HG02610 (cell line): ENCODE measurements at regions not wholly inside any gene's neighbourhood (a gene's known extent, or its start where the extent isn't known, plus 50 kb on each side); places are given as distances from the start of the nearest gene placed in this dataset.
"Not testable (repeated sequence)": the region's sequence is repeated elsewhere in the genome, so short reads cannot be mapped to it uniquely, and the experiment has no call there.

ENCODE experiments used
- ATAC-seq: cut with Tn5 transposase; IDR thresholded peaks from one replicate; pipeline ENCODE4 v1.9.1; 2021; ENCODE audit warnings: mild to moderate bottlenecking, moderate library complexity; ENCODE audit not compliant: unreplicated experiment

DNA sequence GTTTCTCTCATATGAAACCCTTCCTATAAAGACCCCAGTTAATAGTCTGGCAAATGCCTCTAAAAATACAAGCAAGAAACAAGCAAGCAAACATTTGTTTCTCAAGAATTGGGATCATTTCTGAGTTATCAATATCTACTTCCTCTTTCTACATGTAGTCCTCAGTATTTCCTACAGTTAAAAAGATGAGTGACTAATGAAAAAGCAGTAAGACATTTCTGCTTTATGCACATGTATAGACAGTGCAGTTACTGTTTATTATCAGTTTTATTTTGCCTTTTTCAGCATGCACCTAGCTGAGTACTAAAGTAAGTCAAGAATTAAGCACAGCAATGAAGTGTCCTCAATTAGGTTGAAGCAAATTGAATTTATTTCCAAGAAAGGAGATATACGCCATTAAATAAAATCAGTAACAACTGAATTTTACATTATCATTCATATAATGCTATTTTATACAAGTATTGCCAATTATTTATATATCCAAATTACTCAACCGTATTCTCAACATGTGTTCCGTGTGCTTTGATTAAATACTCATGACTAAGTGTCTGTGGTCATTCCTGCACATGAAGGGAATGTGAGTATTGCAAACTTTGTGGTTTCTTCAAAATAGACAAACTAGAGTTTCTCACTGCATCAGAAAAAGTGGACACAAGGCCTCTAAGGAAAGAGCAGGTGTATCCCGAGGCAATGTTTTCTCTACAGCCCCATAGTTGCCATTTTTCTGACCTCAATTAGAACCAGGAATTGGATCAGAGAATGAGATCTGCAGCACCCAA lies 159.3 kb upstream of the MARCKS start:
- no peak for ATAC-seq

DNA sequence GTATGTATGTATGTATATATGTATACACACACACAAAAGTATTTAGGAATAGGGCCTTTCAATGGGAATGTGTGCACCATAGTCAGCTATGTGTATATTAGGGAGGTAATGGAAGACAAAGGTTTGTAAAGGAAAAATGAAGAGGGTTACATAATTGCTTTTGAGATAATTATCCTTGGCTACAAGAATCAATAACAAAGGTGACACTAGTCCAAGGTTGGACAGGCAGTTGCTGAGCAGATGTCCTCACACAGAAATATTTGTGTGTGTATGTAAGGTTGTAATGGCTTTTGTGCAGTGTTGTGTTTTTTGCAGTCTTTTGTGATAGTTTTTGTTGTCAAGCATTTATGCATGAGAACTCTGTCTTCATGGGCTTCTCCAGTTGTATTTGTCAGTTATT lies 157.9 kb upstream of the MARCKS start:
- no peak for ATAC-seq

DNA sequence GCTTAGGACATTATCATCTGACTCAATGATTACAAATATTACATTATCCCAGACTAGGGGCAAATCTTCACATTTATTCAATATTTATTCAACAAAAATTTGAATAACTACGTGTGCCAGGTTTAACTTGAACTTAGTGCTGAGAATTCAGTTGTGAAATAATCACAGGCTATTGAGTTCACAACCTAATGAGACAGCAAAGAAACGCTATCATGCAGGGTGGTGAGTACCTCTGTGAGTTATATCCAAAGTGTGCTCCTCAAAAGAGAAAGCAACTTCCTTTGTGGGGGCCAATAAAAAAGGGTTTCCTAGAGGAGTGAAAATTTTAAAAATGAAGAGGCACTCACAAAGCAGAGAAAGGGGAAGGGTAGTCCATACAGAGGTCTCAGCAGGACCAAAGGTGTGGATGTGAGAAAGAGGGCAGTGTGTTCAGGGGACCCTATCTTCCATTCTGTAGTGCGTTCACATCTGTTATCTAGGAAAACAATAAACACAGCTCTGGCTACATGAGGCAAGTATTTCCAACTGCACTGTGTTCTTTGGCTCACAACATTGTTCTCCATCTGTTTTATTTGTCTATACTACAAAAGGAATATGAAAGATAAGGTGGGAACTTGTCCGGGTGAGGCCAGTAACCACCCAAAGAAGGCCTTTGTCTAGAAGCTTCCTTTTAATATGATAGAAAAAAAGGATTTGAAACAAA lies 155.4 kb upstream of the MARCKS start:
- ATAC-seq, result no peak

DNA sequence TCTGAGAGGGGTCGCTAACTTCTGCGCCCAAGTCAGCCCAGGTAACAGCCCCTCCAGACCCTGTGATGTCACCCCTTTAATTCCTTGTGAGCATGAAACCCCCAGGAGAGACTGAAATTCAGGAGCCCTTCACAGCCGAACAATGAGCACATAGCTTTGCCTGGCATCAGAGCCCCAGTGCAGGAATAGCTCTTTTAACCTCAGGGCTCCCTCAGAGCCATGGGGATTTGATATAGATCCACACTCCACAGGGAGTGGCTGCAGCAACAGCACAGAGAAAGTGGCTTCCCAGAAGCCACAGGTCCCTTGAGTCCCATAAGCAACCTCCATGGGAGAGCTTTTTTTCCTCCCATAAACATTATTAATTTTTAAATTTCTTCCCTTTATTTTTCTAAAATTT lies 150.0 kb upstream of the MARCKS start:
- ATAC-seq, result no peak

DNA sequence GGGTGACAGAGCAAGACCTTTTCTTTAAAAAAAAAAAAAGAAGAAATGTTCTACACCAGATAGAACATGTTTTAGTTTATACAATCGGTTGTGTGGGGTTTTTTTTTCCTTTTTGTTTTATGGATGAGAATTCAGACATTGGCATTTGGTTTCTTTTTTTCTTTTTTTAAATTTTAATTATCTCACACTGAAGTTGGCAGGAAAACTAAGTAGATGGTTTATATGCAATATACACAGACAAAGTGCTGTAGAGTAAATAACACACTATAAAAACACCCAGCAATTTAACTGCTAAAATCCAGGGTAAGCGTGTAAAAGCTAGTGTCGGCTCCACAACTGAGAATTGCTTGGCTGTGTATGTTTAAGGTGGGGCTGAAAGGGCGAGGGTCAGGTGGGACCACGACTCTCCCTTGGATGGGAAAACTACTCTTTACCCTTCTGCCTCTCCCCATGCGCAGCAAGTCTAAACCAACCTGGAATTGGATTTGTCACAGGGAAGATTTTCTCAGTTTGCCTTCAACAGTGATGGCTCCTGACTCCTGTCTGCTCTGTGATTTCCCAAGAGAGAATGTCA lies 147.1 kb upstream of the MARCKS start:
- ATAC-seq, result no peak

DNA sequence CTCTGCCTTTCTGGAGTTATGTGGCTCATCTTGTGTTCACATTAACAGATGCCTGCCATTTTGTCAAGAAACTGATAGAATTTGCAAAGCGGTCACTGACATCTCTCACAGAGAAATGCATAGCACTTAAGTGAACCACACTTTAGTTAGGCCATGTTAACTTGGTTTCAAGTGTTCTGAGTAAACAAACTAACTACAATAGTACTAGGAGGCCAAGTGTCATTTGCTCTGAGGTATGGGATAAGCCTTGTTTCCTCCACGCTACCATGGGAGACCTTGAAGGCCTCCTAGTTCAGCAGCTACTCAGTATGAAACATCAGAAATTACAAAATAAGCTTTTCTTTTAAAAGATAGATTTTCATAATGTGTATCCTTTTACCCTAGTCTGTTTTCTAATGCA lies 143.5 kb upstream of the MARCKS start:
- no peak for ATAC-seq

DNA sequence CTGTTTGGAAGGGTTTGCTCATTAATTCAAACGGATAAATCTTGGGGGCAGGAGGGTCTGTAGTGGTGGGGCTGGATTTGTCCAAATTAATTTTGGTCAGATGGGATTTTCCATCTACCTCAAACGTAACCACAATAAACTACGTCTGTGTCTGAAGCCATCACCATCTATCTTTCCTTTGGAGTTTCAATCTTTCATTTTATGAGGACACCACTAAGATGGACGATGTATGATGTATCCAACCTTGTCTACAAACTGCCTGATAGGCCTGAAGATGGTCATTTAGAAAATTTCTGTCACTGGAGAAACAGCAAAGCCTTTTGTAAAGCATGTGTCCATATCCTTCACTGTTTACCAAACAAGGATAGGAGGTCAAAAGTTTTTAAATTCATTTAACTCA lies 138.6 kb upstream of the MARCKS start:
- no peak for ATAC-seq

DNA sequence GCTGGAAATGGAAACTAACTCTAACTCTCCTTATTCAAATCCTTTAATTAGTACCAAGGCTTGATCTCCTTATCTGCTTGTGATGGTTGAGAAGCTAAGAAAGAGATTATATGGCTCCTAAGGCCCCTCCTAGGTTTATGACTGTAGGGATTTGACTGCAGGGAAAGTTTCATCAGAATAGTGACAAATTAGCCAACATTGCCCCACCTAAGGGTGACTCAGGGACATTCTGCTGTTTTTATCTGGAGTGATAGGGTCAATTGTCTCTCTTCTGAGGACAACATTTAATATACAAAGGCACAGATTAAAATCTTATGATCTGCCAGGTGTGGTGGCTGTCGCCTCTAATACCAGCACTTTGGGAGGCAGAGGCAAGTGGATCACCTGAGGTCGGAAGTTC lies 138.1 kb upstream of the MARCKS start:
- ATAC-seq, result no peak

DNA sequence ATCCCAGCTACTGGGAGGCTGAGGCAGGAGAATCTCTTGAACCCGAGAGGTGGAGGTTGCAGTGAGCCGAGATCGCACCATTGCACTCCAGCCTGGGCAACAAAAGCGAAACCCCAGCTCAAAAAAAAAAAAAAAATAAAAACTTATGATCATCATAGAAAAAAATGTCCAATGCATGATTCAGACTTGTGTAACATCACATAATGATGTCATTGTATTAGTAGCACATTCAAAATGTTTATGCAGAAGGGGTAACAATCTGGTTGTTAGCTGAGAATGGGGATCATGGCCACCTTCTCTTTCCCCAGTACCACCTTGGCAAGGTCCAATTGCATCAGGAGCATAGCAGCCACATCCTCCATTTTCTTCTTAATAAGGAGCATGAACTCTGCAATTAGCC lies 137.6 kb upstream of the MARCKS start:
- no peak for ATAC-seq

DNA sequence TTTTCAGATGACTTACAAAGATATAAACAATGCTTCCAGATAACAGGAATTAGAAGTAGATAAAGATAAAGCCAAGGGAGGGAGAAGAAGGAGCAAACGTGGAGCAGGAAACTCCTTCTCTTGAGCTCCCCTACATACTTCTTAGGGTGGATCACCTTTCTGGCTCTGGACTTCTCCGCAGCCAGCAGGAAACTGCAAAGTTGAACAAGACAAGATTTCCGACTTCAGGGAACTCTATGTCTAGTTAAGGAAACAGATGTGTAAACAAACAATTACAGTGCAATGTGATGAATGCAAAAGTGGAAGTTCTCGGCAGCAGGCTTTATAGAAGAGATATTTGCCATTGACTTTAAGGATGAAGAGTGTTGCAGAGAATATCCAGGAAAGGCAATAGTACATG lies 134.0 kb upstream of the MARCKS start:
- no peak for ATAC-seq

DNA sequence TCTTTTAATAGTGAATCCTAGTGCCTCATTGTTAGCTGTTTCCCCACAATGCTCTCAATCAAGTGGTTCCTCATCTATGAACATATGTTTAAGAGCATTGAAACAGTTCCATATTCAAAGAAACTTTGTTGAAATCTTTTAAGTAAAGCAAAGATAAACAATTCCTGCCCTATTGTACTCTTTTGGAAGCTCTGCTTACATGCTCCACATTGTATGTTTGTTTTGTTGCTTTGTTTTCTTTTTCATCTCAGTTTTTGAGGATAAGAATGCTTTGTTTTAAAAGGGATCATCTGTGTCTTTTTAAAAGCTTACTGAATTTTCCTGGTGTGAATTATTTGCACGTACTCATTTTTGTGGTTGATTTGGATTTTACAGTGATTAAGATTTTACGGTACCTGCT lies 132.2 kb upstream of the MARCKS start:
- not testable (repeated sequence) for ATAC-seq

DNA sequence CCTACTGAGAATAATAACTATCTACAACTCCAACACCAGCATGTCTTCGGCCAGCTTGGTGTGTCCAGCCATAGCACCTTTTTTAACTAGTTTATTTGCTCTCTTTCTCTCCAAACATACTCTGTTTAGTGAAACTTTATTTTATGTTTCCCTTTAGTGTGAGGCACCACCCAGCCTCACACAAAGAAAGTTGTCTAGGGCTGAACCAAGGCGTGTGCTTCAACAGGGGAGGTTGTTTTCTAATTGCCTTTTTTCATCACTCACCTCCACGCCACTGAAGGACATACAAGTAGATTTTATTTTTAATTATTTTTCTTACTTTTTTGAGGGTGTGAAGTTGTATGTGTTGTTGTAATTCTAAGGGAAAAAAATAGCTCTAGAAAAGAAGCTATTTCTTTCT lies 125.6 kb upstream of the MARCKS start:
- ATAC-seq, result no peak

DNA sequence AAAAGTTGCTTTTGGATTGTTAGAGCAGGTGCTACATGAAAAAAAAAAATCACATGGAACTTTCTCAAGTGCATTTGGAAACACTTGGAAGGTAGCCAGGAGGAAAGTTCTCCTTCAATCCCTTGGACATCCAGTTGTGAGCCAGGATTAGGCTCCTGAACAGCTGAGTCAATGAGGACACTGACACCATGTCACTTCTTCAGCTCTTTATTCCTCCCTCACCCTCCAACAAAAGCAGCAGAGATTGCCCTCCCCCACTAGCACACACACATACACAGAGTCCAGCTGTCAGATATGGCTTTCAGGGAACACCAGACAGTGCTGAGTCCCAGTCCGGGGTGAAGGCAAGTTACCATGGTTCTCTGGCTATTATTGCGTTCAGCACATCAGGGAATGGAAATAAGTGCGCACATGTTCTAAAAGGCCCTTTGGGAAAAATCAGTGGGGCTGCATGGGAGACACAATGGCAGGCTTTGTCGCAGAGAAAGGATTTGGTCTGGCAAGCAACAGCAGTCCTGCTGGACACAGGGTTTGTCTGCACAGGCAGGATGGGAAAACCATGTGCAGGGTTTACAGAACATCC lies 124.7 kb upstream of the MARCKS start:
- ATAC-seq, result no peak

DNA sequence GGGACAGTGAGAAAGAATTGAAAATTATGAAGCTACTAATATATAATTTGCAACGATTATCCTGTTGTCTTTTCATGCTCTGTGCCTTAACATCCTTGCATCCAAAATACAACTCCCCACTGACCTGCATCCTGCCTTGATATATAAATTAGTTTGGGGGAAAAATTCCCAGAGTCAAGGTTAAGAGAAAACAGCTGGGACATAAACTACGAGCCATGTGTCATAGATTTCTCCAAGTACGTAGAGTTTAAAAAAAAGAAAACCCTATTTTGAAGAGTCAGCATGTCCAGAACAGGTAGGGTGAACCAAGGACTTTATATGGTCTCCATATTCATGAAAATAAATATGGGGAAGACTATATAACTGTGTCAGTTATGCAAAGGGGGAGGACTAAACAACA lies 123.8 kb upstream of the MARCKS start:
- ATAC-seq, result no peak

DNA sequence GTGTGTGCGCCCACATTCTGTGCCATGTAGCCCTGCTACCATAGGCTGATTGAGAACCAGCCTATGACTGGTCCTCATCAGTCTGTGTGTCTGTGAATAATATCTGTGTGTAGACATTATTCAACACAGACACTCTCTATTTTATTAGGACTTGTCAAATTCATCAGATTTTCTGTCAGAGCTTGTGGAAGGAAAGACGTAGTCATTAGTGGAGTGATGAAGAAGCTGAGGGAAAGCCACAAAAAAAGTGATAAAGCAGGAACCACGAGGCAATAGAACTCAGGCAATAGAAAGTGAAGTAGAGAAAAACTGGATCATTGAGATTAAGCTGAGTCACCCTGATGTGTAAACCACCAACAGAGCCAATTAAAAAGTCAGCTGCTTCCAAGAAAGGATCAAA lies 122.2 kb upstream of the MARCKS start:
- no peak for ATAC-seq

DNA sequence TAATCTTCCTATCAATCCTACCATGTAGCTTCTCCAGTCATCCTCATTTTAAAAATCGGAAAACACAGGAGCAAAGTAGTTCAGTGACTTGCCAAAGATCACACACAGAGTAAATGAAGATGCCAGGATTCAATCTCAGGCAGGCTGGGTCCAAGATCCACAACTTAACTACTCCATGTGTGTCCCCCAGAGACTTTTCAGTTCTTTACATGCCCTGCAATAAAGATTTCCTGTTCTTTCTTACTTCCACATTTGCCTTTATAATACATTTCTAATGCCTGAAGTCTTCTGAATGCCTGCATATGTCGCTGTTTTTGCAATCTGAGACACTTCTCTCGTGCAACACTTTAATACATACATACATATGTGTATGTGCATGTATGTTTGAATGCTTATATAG lies 121.7 kb upstream of the MARCKS start:
- no peak for ATAC-seq

DNA sequence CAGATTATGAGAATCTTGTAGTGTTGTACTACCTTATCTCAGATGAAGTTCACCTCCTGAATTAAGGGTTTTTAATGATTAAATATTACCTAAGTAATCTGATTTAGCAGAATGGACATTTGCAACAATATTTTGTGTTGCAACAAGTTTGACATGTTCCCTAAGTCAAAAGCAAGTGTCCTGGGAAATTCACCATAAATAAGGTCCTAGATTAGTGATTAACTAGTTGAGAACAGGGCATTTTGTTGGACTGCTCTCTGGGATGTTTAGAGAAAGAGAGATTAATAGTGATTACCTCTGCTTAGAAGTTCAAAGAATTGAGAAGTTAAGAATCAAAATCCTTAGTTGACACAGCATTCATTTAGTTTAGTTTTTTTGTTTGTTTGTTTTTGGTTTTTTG lies 120.2 kb upstream of the MARCKS start:
- ATAC-seq, result no peak

DNA sequence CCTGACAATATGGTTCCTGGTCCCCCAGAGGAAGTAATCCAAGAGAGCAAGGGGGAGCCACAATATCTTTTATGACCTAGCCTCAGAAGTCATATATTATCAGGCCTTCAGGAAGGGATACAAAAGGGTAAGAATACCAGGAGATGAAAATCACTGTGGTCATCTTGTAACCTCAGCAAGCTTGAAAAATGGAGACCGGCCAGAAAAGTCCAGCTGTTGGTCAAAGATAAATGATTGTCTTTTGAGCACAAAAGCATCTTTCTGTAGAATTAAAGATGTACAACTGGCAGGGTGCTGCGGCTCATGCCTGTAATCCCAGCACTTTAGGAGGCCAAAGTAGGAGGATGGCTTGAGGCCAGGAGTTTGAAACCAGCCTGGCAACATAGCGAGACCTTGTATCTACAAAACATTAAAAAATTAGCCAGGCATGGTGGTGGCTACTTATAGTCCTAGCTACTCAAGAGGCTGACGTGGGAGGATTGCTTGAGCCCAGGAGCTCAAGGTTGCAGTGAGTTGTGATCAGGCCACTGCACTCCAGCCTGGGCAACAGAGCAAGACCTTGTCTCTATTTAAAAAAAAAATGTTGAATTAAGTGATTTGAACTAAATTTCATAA lies 118.0 kb upstream of the MARCKS start:
- no peak for ATAC-seq

DNA sequence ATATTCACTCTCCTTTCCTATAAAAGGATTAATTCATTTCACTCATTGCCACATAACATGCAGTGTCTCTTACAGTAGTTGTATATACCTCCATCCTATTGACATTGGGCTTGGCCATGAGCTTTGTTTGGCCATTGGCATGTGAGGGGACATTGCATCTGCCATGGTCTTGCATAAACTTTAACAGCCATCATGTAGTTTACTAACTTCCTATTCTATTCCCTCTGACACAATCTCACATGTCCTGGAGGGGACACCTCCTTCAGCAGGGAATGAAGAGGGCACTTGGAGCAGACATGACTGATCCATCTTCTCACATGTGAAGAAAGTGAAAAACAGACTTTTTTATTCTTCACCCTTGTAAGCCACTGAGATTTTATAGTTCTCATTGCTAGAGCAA lies 115.5 kb upstream of the MARCKS start:
- ATAC-seq, result no peak

DNA sequence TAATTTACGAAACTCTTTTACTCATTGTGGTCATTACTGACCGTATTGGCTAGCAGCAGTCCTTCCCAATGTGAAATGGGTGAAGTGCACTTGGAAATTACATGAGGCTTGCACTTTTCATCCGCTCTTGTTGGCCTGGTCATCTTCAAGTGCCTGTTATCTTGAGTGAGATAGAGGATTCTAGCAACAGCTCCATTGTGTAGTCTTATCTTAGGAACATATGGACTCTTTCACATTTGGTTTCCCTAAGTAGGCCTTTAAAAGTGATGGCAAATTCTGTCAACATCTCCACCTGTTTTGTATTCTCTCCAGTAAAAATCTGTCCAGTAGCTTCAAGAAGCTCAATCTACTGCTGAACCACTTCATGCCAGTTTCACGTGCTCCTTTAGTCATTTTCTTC lies 114.8 kb upstream of the MARCKS start:
- ATAC-seq, result no peak

DNA sequence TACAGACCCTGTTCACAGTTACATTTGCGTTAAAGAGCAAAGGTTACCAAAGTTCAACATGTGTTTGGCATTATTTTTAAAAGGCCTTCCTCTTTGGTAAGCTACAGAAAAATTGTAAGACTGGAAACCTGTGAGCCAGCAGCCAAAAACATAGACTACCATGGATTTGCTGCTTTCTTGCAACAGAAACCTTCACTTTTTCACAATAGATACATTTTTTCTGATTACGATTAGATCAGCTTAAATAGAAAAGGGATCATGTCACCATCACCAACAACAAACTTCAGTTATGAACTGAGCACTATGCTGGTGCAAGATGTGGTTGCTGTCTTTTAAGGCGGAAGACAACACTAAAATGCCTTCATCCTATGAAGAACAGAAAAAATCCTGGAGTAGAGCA lies 112.3 kb upstream of the MARCKS start:
- no peak for ATAC-seq
